Activated CD8-positive, alpha-beta T cell treated with anti-CD3 and anti-CD28 coated beads for 36 hours (primary cell): ENCODE measurements at regions not wholly inside any gene's neighbourhood (a gene's known extent, or its start where the extent isn't known, plus 50 kb on each side); places are given as distances from the start of the nearest gene placed in this dataset.

Experiments used
- ATAC-seq: fragments of 200-7000 bp; cut with Tn5 transposase; one replicate; pipeline ENCODE4 v1.10.0; 2021; ENCODE audit warnings: mild to moderate bottlenecking, moderate library complexity
- CTCF ChIA-PET: fragments of 350-600 bp; sonication (Branson Sonifier 250); formaldehyde crosslinking; loops from one replicate; lab custom pipeline; 2021; ENCODE audit warnings: antibody characterized with exemption; lab: Charles Lee
- POLR2A ChIA-PET: fragments of 350-600 bp; sonication (Branson Sonifier 250); formaldehyde crosslinking; loops from one replicate; lab custom pipeline; 2021; ENCODE audit warnings: antibody characterized with exemption; lab: Charles Lee
- DNase-seq: peaks from one replicate; pipeline ENCODE4 v3.0.0-alpha.2; 2020
- H3K27ac Mint-ChIP-seq: one replicate; pipeline ENCODE4 v1.8.0; 2021; ENCODE audit warnings: mild to moderate bottlenecking, mixed read lengths
- H3K27me3 Mint-ChIP-seq: one replicate; pipeline ENCODE4 v1.8.0; 2021; ENCODE audit warnings: mixed read lengths
- H3K36me3 Mint-ChIP-seq: one replicate; pipeline ENCODE4 v1.8.0; 2021; ENCODE audit warnings: low read depth, mixed read lengths
- H3K4me1 Mint-ChIP-seq: one replicate; pipeline ENCODE4 v1.8.0; 2021; ENCODE audit warnings: low read depth, mixed read lengths
- H3K4me3 Mint-ChIP-seq: one replicate; pipeline ENCODE4 v1.8.0; 2021; ENCODE audit warnings: mild to moderate bottlenecking, moderate library complexity, mixed read lengths
- H3K9me3 Mint-ChIP-seq: one replicate; pipeline ENCODE4 v1.8.0; 2021; ENCODE audit warnings: mixed read lengths
- CTCF ChIP-seq: fragments of 200-600 bp; IDR thresholded peaks from one replicate; pipeline ENCODE4 v1.8.0; 2022; ENCODE audit warnings: antibody characterized with exemption, mild to moderate bottlenecking
- intact Hi-C: fragments of 100-400 bp; cut with micrococcal nuclease; formaldehyde crosslinking; loops from one replicate; pipeline ENCODE4 v1.10.0; 2022

- no peak for DNase-seq
- Mint-ChIP-seq H3K9me3 (peaks cover 17% of the 10 kb centered on the region), H3K4me3 (no peak overlapping the region), H3K27ac (no peak overlapping the region), H3K4me1 (no peaks in the 10 kb centered on the region), H3K27me3 (no peaks in the 10 kb centered on the region), H3K36me3 (no peaks in the 10 kb centered on the region)
- ATAC-seq = no peak
- POLR2A ChIA-PET = no interaction called here
- intact Hi-C loops = no loop called here
- CTCF ChIA-PET = no interaction called here
- no peak for TF ChIP-seq CTCF
Measured at GRCh38 chr6:67160820-67161219, 1453.8 kb upstream of the EYS start.

DNA sequence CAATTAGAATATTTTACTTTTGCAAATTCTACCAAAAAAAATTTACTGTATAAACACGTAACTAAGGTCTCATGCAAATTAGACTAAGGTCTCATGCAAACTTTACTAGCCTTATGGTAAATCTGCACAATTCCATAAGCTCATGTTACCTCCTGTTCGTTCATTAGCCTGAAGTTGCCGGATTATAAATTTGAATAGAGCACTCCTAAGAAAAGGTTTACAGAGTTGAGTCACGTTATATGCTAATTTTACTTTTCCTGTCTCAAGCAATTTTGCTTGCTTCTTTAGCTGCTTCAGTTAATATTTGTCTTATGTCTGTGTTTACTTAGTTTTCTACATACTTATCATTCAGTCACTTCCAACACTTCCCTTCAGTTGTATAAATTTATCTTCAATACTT is 1434.0 kb upstream of the EYS start:
- Mint-ChIP-seq H3K4me3 (no peak overlapping the region), H3K9me3 (peaks cover 2% of the 10 kb centered on the region), H3K27ac (no peak overlapping the region), H3K27me3 (no peaks in the 10 kb centered on the region), H3K36me3 (no peaks in the 10 kb centered on the region), H3K4me1 (no peaks in the 10 kb centered on the region)
- ChIA-PET POLR2A (no interaction called here), CTCF (no interaction called here)
- ATAC-seq = no peak
- no peak for TF ChIP-seq CTCF
- intact Hi-C loops = no loop called here
- DNase-seq = no peak

DNA sequence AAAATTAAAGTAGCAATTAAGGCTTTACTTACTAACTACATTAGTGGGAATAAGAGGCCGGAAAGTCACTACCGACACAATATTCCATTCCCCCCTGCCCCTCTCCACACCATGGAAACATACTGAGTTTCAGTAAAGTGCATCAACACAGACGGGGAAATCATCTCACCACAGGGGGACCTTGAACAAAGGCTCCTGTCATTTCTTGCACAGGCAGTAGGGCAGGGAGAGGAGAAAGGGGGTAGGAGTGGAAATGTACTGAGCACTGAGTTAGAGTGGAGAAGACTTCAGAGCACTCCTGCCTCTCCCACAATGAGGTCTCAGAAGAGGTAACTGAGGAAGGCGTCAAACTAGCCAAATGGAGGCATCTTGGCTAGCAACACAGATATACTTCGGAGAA is 1426.9 kb upstream of the EYS start:
- H3K36me3 Mint-ChIP-seq = no peaks in the 10 kb centered on the region
- H3K9me3 Mint-ChIP-seq = no peaks in the 10 kb centered on the region
- ATAC-seq (no peak), DNase-seq (no peak)
- ChIA-PET CTCF (no interaction called here), POLR2A (no interaction called here)
- no peaks in the 10 kb centered on the region for H3K4me1 Mint-ChIP-seq
- intact Hi-C loops = no loop called here
- TF ChIP-seq CTCF = no peak
- no peak overlapping the region for H3K27ac Mint-ChIP-seq
- no peaks in the 10 kb centered on the region for H3K27me3 Mint-ChIP-seq
- H3K4me3 Mint-ChIP-seq = no peak overlapping the region

DNA sequence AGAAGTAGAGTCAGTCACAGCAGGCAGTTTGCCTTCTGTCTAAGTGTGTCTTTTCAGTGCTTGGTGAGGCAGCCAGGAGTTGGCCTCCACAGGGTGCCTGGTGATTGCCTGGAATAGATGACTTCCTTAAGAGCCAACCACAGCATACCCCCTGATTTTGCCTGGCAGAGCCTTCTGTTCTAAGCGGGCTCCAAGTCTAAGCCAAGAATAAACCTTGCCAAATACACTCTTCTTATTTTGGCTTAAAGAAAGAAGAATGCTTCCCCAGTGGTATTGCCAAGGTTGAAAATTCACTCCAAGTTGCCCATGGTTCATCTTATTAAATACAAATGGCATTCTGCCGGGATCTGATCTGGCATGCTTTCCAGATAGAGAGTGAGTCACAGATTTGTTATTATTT is 1424.8 kb upstream of the EYS start:
- intact Hi-C loops = no loop called here
- TF ChIP-seq CTCF = no peak
- ChIA-PET POLR2A (no interaction called here), CTCF (no interaction called here)
- ATAC-seq = no peak
- DNase-seq = no peak
- H3K36me3 Mint-ChIP-seq = no peaks in the 10 kb centered on the region
- H3K27ac Mint-ChIP-seq = no peak overlapping the region
- no peaks in the 10 kb centered on the region for H3K27me3 Mint-ChIP-seq
- no peak overlapping the region for H3K4me3 Mint-ChIP-seq
- H3K4me1 Mint-ChIP-seq = no peaks in the 10 kb centered on the region
- H3K9me3 Mint-ChIP-seq = no peaks in the 10 kb centered on the region

DNA sequence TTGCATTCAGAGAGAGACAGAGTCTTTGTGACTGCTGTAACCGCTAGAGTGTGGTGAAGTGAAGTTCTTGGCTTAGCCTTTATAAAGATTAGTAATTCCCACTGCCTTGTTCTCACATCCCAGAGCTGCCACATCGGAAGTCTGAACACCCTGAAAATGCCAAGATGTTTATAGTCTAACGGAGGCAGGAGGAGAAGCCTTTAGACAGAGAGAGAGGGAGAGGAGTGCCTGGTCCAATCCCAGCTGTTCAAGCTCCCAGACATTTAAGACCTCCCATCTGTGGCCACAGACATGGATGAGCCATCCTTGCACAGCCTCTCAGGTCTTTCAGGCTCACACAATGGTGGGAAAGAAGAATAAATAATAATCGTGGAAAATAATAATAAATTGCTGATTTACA is 1422.8 kb upstream of the EYS start:
- TF ChIP-seq CTCF = no peak
- ATAC-seq (no peak), DNase-seq (no peak)
- POLR2A ChIA-PET = no interaction called here
- Mint-ChIP-seq H3K9me3 (no peaks in the 10 kb centered on the region), H3K4me1 (no peaks in the 10 kb centered on the region), H3K27me3 (no peaks in the 10 kb centered on the region), H3K4me3 (no peak overlapping the region), H3K36me3 (no peaks in the 10 kb centered on the region), H3K27ac (no peak overlapping the region)
- CTCF ChIA-PET = no interaction called here
- intact Hi-C loops = no loop called here
